Neuronal stem cell (in vitro differentiated cells): ENCODE measurements at regions not wholly inside any gene's neighbourhood (a gene's known extent, or its start where the extent isn't known, plus 50 kb on each side); places are given as distances from the start of the nearest gene placed in this dataset.

Experiments
- DNase-seq: peaks from one replicate; pipeline ENCODE4 v3.0.0-alpha.2; 2013; ENCODE audit warnings: low spot score
- H2AFZ ChIP-seq: one replicate; pipeline ENCODE4 v1.6.1; 2013; ENCODE audit warnings: mild to moderate bottlenecking, low read length, inconsistent platforms
- H2AK5ac ChIP-seq: 2 replicates; pipeline ENCODE4 v1.6.1; 2013; ENCODE audit warnings: low read depth, mild to moderate bottlenecking, inconsistent platforms, low read length, moderate library complexity, mixed read lengths
- H2BK120ac ChIP-seq: 2 replicates; pipeline ENCODE4 v1.6.1; 2013; ENCODE audit warnings: low read depth, mild to moderate bottlenecking, inconsistent platforms, low read length, moderate library complexity, mixed read lengths
- H2BK12ac ChIP-seq: one replicate; pipeline ENCODE4 v1.6.1; 2013; ENCODE audit warnings: low read length, inconsistent platforms
- H2BK15ac ChIP-seq: 2 replicates; pipeline ENCODE4 v1.6.1; 2013; ENCODE audit warnings: mild to moderate bottlenecking, low read length, inconsistent platforms, mixed read lengths
- H2BK5ac ChIP-seq: one replicate; pipeline ENCODE4 v1.6.1; 2013; ENCODE audit warnings: inconsistent platforms, mild to moderate bottlenecking, low read length, moderate library complexity
- H3K14ac ChIP-seq: one replicate; pipeline ENCODE4 v1.6.1; 2013; ENCODE audit warnings: low read length, inconsistent platforms
- H3K18ac ChIP-seq: 2 replicates; pipeline ENCODE4 v1.6.1; 2013; ENCODE audit warnings: low read length, inconsistent platforms
- H3K23ac ChIP-seq: 2 replicates; pipeline ENCODE4 v1.6.1; 2013; ENCODE audit warnings: low read depth, mild to moderate bottlenecking, mixed read lengths, low read length, inconsistent platforms; ENCODE audit not compliant: poor library complexity
- H3K27ac ChIP-seq: replicated peaks from 3 replicates; pipeline ENCODE4 v1.5.1; 2013; ENCODE audit warnings: low read length, inconsistent platforms
- H3K27me3 ChIP-seq, 3 experiments: 2 replicates each; pipeline ENCODE4 v1.6.1; 2013; ENCODE audit warnings: low read length in 3 of 3, mild to moderate bottlenecking in 2 of 3, inconsistent platforms in 1 of 3, low read depth in 1 of 3, mixed read lengths in 1 of 3, moderate library complexity in 1 of 3; ENCODE audit not compliant: control insufficient read depth in 3 of 3, insufficient read depth in 3 of 3
- H3K36me3 ChIP-seq, 2 donors: replicated peaks in 1 of 2; 2 replicates each; pipeline ENCODE4 v1.6.1; 2013; ENCODE audit warnings: low read length in 2 of 2; ENCODE audit not compliant: control insufficient read depth in 2 of 2, insufficient read depth in 2 of 2
- H3K4ac ChIP-seq: 2 replicates; pipeline ENCODE4 v1.6.1; 2013; ENCODE audit warnings: inconsistent platforms, mild to moderate bottlenecking, low read length, moderate library complexity
- H3K4me1 ChIP-seq, 2 donors: 1 replicate in 1 of 2; 2 replicates in 1 of 2; pipeline ENCODE4 v1.6.1; 2013; ENCODE audit warnings: low read length in 2 of 2, low read depth in 1 of 2; ENCODE audit not compliant: control insufficient read depth in 2 of 2, insufficient read depth in 1 of 2
- H3K4me2 ChIP-seq: one replicate; pipeline ENCODE4 v1.6.1; 2013; ENCODE audit warnings: mild to moderate bottlenecking, low read length, inconsistent platforms; ENCODE audit not compliant: insufficient read depth, poor library complexity, severe bottlenecking
- H3K4me3 ChIP-seq, 2 donors: 2 replicates each; pipeline ENCODE4 v1.5.1; 2013; ENCODE audit warnings: low read length in 2 of 2, mild to moderate bottlenecking in 2 of 2, inconsistent platforms in 1 of 2, moderate library complexity in 1 of 2
- H3K79me1 ChIP-seq: one replicate; pipeline ENCODE4 v1.6.1; 2013; ENCODE audit warnings: low read depth, mild to moderate bottlenecking, inconsistent platforms, low read length, moderate library complexity
- H3K9ac ChIP-seq: one replicate; pipeline ENCODE4 v1.6.1; 2013; ENCODE audit warnings: mild to moderate bottlenecking, low read depth, low read length, inconsistent platforms; ENCODE audit not compliant: poor library complexity
- H3K9me3 ChIP-seq, 2 donors: replicated peaks in 1 of 2; 2 replicates each; pipeline versions ENCODE3 to v1.6.1; 2013; ENCODE audit warnings: low read length in 2 of 2, mild to moderate bottlenecking in 2 of 2, inconsistent platforms in 1 of 2, low read depth in 1 of 2, mixed read lengths in 1 of 2, moderate library complexity in 1 of 2; ENCODE audit not compliant: control insufficient read depth in 2 of 2, insufficient read depth in 1 of 2
- H4K8ac ChIP-seq: one replicate; pipeline ENCODE4 v1.6.1; 2013; ENCODE audit warnings: low read depth, mild to moderate bottlenecking, inconsistent platforms, low read length, moderate library complexity
- H4K91ac ChIP-seq: one replicate; pipeline ENCODE4 v1.6.1; 2013; ENCODE audit warnings: low read length, low read depth, mild to moderate bottlenecking, inconsistent platforms; ENCODE audit not compliant: poor library complexity
- WGBS, 2 donors: extraction: QIAGEN DNeasy Blood & Tissue Kit; methylation state at CpG; one replicate each; pipeline ENCODE4 v1.1.7; 2013; ENCODE audit warnings: missing lambda C conversion rate in 2 of 2, mixed read lengths in 1 of 2; ENCODE audit not compliant: insufficient read length in 2 of 2, insufficient replicate concordance in 1 of 2; ENCODE audit errors: extremely low coverage in 2 of 2; 5-methylcytosine and 5-hydroxymethylcytosine counted together

DNA sequence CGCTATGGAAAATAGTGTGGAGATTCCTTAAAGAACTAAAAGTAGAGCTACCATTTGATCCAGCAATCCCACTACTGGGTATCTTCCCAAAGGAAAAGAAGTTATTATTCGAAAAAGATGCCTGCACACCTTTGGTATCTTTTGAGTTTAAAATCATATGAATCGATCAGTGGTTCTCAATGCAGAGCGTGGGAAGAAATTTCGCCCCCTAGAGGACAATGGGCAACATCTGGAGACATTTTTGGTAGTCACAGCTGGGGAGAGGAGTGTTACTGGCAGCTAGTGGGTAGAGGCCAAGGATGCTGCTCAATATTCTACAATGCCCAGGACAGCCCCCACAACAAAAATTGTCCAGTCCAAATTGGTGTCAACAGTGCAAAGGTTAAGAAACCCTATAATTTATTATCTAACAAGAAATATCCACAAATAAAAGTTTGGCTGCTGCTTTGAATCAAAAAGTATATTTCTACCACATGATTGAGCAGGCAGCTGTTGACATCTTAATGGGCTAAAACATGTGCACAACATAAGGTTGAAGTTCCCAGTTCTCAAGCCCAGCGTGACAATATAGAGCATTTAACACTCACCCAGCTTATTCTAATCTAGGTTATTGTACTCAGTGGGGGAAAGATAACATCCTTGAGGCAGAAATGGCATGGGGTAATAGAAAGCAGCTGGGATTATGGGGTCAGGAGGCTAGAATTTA lies 425.7 kb downstream of the LRATD1 start:
- Histone ChIP-seq H3K9me3 (peaks cover 1 to 4% of the 10 kb centered on the region in 2 donors), H2AK5ac (no peak overlapping the region), H2BK120ac (no peak overlapping the region), H3K18ac (no peak overlapping the region), H3K4ac (no peak overlapping the region), H3K27ac (no peak overlapping the region), H2AFZ (no peak overlapping the region), H2BK5ac (no peak overlapping the region), H3K4me1 (peaks cover 0 to 1% of the 10 kb centered on the region in 2 donors), H3K27me3 (no peaks in the 10 kb centered on the region), H3K14ac (no peak overlapping the region), H4K8ac (no peak overlapping the region), H3K4me3 (no peak overlapping the region), H4K91ac (no peak overlapping the region), H3K23ac (no peak overlapping the region), H3K9ac (no peak overlapping the region), H2BK15ac (no peak overlapping the region), H2BK12ac (no peak overlapping the region), H3K4me2 (no peak overlapping the region), H3K79me1 (no peaks in the 10 kb centered on the region), H3K36me3 (no peaks in the 10 kb centered on the region)
- no CpG with 5 or more reads among the region's 6 CpGs for WGBS, 2 donors
- no peak for DNase-seq

DNA sequence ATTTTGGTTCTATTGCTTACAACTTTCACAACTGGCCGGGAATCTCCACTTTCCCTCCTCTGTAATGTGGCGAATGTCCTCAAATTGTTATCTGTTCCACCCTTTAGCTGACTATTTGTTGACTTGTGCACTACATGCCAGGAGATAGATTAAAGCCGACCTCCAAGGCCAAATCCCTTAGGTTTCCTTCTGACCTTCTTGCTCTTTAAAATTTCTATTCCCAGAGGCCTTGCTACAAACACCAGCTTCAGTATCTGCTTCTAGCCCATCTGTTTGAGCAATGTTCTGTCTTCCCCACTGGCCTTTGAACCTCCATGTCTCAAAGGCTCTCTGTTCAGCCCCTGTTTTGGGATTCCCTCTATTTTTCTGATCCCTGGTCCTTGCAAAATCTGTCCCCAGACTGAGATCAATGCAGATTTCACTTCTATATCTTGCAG lies 426.2 kb downstream of the LRATD1 start:
- H3K4me3 ChIP-seq = no peak overlapping the region
- H3K27ac ChIP-seq = no peak overlapping the region
- H3K4me2 ChIP-seq = no peak overlapping the region
- H4K8ac ChIP-seq = no peak overlapping the region
- no peak overlapping the region for H3K23ac ChIP-seq
- DNase-seq = no peak
- H2BK15ac ChIP-seq = no peak overlapping the region
- peaks cover under 1 to 1% of the 10 kb centered on the region in 2 donors for H3K4me1 ChIP-seq
- no peaks in the 10 kb centered on the region for H3K36me3 ChIP-seq
- no peak overlapping the region for H3K18ac ChIP-seq
- no CpG with 5 or more reads among the region's 3 CpGs for WGBS, 2 donors
- H4K91ac ChIP-seq = no peak overlapping the region
- no peak overlapping the region for H2AK5ac ChIP-seq
- H3K4ac ChIP-seq = no peak overlapping the region
- H3K9ac ChIP-seq = no peak overlapping the region
- peaks cover 1 to 4% of the 10 kb centered on the region in 2 donors for H3K9me3 ChIP-seq
- H2BK12ac ChIP-seq = no peak overlapping the region
- no peak overlapping the region for H2AFZ ChIP-seq
- H2BK5ac ChIP-seq = no peak overlapping the region
- no peaks in the 10 kb centered on the region for H3K27me3 ChIP-seq
- no peak overlapping the region for H2BK120ac ChIP-seq
- H3K14ac ChIP-seq = no peak overlapping the region
- no peaks in the 10 kb centered on the region for H3K79me1 ChIP-seq

DNA sequence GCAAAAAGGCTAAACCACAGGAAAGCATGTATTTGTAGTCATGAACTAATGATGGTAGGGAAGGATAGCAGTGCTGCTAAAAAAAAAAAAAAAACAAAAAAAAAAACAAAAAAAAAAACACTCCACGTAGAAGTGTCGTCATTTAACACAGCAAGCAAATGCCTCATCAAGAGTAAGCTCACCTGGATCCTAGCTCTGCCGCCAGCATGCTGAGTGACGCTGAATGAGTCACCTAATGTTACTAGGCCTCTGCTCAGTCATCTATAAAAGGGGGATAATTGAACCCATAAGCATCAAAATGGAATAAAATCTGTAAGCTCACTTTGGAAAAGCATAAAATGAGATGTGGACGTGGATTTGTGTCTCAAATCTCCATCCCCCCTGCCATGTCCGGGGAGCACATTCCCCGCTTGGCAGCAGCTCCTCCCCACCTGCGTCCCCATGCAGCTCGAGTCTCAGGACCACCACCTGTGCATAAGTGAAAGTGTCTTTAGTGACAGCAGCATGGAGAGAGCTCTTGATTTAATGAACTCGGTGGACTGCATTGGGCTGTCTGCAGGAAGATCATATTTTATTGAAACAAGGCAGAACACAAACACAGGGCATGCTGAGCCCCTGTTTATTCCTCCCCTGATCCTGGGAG lies 427.5 kb downstream of the LRATD1 start:
- no peak overlapping the region for H3K9ac ChIP-seq
- no peak overlapping the region for H2BK120ac ChIP-seq
- no peak overlapping the region for H3K27ac ChIP-seq
- H3K4me3 ChIP-seq = no peak overlapping the region
- H3K36me3 ChIP-seq = no peaks in the 10 kb centered on the region
- peaks cover 1 to 2% of the 10 kb centered on the region in 2 donors for H3K4me1 ChIP-seq
- no peak overlapping the region for H3K23ac ChIP-seq
- no CpG with 5 or more reads among the region's 10 CpGs for WGBS, 2 donors
- no peak overlapping the region for H3K4me2 ChIP-seq
- H4K91ac ChIP-seq = no peak overlapping the region
- H2BK15ac ChIP-seq = no peak overlapping the region
- no peak overlapping the region for H2BK12ac ChIP-seq
- no peaks in the 10 kb centered on the region for H3K79me1 ChIP-seq
- H4K8ac ChIP-seq = no peak overlapping the region
- peaks cover 1 to 4% of the 10 kb centered on the region in 2 donors for H3K9me3 ChIP-seq
- no peak overlapping the region for H2BK5ac ChIP-seq
- no peak overlapping the region for H3K4ac ChIP-seq
- H2AFZ ChIP-seq = no peak overlapping the region
- DNase-seq = no peak
- no peak overlapping the region for H2AK5ac ChIP-seq
- H3K18ac ChIP-seq = no peak overlapping the region
- no peak overlapping the region for H3K14ac ChIP-seq
- no peaks in the 10 kb centered on the region for H3K27me3 ChIP-seq

DNA sequence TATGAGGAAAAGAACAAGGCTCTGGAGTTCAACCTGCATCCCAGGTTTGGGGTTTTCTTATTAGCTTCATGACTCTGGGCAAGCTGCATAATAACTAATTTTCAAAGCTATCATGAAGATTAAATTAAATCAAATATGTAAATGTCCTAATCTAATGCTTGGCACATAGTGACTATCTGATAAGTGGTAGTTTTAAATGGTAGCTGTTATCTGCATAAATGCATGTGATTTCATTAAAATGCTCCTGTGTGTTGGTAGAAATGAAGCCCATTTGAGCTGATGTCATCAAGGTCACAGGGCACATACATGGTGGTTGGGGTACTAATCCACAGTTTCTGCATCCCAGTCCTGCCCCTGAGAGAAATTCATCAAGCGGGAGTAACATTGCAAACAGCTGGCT lies 428.8 kb downstream of the LRATD1 start:
- no peak overlapping the region for H3K4ac ChIP-seq
- no CpG with 5 or more reads among the region's 1 CpG for WGBS, 2 donors

More for the DNA sequence above, 428.8 kb downstream of the LRATD1 start:
- Histone ChIP-seq H3K4me3 (no peak overlapping the region), H2AFZ (no peak overlapping the region), H3K14ac (no peak overlapping the region), H3K36me3 (no peaks in the 10 kb centered on the region), H3K9ac (no peak overlapping the region), H3K4me2 (no peak overlapping the region), H2BK15ac (no peak overlapping the region), H3K9me3 (peaks cover 0 to 4% of the 10 kb centered on the region in 2 donors), H2AK5ac (no peak overlapping the region), H2BK12ac (no peak overlapping the region), H3K18ac (no peak overlapping the region), H3K27me3 (no peaks in the 10 kb centered on the region), H3K23ac (no peak overlapping the region), H3K27ac (no peak overlapping the region), H2BK5ac (no peak overlapping the region), H2BK120ac (no peak overlapping the region), H4K91ac (no peak overlapping the region), H3K79me1 (no peaks in the 10 kb centered on the region), H4K8ac (no peak overlapping the region), H3K4me1 (peaks cover 0 to 2% of the 10 kb centered on the region in 2 donors)
- no peak for DNase-seq
